NCI-H146 treated with DMSO at 0.1 percent for 48 hours (cell line): ENCODE measurements at regions not wholly inside any gene's neighbourhood (a gene's known extent, or its start where the extent isn't known, plus 50 kb on each side); places are given as distances from the start of the nearest gene placed in this dataset.

Experiments
- DNase-seq: peaks from one replicate; lab custom pipeline; 2025; ENCODE audit not compliant: unreplicated experiment; lab: John Stamatoyannopoulos, UW

DNA sequence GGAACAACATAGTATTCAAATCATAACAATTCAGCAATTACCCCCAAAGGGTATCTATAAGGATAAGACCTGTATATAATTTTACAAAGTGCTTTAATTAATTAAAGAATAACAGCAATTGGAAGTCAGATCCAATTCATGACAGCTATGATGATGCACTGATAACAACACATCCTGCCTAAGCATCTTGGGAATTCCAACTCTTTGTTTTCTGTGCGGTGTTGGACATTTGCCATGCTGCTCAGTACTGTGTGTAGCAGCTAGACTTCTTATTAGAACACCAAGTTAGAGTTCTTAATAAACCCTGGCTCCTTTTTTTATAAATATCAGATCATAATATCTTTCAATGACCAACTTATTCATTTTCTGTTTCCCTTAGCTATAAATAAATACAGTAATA is 209.0 kb downstream of the SEC61B start:
- DNase-seq = no peak

- DNase-seq = no peak
Observed at GRCh38 chr9:99432075-99432474, 210.0 kb downstream of the SEC61B start.

- no peak for DNase-seq
Observed at GRCh38 chr9:99433095-99433494, 211.0 kb downstream of the SEC61B start.

DNA sequence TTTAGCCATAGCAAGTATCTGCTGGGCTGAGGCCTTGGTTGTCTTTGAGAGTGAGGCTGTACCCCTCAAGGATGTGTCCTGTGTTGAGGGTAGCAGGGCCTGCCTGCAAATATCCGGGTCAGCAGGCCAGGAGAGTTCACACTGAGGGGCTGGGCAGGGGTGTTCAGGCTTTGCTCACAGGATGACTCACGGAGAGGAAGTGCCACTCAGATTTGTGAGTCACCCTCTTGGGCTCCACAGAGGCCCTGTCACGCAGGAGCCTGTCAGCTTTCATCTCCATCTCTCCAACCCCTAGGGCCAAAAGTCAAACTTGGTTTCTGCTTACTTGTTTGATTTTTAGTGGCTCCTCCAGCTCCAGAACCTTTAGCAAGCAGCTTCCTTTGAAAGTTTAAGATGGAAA is 211.5 kb downstream of the SEC61B start:
- no peak for DNase-seq

DNA sequence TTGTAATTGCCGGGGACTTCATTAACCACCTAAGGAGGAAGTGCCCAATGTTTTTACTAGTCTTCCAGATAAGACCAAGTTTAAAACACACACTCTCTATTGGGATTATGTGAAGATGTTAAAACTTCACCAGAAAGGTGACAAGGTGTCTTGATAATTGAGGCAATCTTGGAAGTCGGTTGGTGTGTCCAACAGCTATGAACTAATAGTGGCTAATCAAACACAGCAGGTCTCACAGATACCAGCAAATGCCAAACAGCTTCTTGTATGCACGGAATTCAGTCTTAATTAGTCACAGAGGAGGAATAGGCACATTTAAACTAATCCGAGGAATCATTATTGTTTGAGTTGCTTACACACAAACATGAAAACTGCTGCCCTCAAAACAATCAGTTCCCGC is 214.5 kb downstream of the SEC61B start:
- DNase-seq = peak; percentile 0

DNA sequence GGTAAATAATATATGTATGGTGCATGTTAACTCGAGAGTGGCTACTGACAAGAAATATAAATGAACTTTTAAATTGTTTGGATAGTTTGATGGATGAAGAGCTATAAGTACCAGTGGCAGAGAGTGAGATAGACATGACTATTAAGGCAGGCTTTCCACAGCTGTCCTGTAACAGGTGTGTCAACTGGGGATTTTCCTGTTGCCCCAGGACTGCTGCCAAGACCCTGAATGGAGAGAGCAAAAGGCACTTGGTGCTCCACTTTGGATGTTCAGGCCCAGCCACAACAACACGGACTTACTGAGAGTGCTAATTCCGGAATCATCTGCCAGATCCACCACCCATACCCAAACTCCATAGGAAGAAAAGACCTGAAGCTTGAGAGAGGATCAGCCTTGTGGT is 215.1 kb downstream of the SEC61B start:
- no peak for DNase-seq

- no peak for DNase-seq
Observed at GRCh38 chr9:99438596-99438995, 216.5 kb downstream of the SEC61B start.

DNA sequence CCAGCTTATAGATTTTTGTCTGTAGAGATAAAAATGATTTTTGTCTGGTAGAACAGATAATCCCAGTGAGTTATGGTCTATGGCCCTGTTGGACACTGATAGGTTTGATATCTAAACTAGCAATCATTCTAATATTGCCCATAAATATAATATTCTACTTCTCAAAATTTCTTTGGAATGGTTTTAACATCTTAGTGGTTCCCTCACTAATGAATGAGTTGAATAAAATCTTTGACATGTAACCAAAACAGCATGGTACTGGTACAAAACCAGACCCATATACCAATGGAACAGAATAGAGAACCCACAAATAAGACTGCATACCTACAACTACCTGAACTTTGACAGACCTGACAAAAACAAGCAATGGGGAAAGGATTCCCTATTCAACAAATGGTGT is 219.7 kb downstream of the SEC61B start:
- no peak for DNase-seq

- no peak for DNase-seq
Observed at GRCh38 chr9:99445371-99445891, 223.3 kb downstream of the SEC61B start.

DNA sequence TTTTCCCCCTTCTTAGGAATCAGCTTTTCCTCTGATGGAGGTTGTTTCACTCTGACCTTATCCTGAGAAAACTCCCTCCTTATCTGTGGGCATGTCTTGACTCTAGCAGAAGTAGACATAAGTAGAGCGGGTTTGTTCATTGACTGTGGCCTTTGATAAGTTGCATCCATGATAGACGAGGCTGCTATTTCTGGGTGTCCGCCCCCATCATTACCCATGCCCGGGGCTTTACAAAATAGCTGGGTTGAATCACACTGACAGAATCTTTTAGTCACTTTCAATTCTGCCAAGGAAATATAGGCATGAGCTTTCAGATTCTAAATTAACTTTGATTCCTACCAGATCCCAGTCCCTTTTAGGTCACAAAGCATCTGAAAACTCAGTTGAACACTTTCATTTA is 223.8 kb downstream of the SEC61B start:
- DNase-seq = no peak

DNA sequence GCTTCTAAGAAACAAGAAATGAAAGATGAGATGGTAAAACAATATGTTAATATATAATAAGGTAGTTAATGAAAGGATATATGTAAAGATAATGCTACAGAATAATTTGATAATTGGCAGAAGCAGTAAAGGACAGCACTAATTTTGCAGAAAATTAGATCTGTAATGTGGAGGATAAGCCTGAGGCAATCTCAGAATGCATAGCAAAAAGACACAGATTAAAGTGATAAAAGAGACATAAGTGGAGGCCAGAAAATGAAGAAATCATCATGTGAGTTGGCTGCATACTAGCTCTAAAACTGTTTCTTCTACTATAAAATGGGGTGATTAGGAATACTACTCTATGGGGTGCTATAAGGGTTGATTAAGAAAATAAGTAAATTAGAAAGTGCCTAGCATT is 225.9 kb downstream of the SEC61B start:
- DNase-seq = no peak

- no peak for DNase-seq
Observed at GRCh38 chr9:99449726-99450125, 227.6 kb downstream of the SEC61B start.

GRCh38 chr9:99451112-99451606 is 229.1 kb downstream of the SEC61B start:
- no peak for DNase-seq

- no peak for DNase-seq
Observed at GRCh38 chr9:99457406-99457805, 235.3 kb downstream of the SEC61B start.

GRCh38 chr9:99457981-99458380 is 235.9 kb downstream of the SEC61B start:
- no peak for DNase-seq

- DNase-seq = no peak
Observed at GRCh38 chr9:99459919-99460318, 237.8 kb downstream of the SEC61B start.

- no peak for DNase-seq
Observed at GRCh38 chr9:99463131-99463530, 241.0 kb downstream of the SEC61B start.

GRCh38 chr9:99464568-99464967 is 242.5 kb downstream of the SEC61B start:
- no peak for DNase-seq

DNA sequence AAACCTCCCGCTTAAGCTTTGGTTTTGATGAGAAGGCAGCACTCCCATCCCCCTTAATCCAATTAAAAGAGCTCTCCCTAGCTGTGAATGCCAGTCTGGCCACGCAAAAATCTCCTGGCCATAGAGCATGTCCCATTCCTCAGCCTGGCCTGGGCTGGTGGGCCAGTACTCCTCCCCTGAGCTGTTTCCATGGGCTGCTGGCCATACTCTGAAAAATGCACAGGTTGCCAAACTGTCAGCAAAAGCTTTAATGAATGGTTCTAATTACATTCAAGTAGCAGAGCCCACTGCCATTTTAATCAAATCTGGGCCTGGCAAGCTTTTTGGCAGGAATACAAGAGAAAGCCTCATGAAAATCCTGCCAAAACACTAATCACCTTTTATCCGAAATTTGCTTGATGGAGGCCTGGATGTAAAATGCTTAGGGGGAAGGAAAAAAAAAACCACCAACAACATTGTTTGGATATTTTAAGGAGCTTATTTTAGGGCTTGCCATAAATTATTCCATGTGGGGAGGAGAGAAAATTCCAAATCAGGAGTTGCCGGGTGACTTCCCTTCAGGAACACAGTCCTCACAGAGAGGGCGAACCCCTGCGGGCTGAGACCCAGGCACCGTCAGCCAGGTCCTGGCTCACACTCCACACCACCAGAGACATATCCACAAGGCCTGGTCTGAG is 243.3 kb downstream of the SEC61B start:
- DNase-seq = no peak

DNA sequence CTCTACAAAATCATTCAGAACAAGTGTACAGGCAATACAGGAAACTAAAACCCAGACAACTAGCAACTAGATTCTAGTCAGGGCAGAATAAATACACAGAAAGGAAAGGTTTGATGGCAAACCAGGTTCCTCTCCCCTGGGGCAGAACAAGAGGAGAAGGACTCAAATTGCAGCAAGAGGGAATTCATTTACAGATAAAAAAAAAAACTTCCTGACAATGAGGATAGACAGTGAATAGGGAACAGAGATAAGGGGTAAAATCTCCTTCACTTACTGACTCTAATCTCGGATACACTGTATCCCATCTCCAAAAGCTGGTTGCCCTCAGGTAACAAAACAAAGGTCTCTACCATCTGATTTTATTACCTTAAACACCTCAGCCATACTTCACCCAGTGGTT is 244.0 kb downstream of the SEC61B start:
- DNase-seq = no peak

DNA sequence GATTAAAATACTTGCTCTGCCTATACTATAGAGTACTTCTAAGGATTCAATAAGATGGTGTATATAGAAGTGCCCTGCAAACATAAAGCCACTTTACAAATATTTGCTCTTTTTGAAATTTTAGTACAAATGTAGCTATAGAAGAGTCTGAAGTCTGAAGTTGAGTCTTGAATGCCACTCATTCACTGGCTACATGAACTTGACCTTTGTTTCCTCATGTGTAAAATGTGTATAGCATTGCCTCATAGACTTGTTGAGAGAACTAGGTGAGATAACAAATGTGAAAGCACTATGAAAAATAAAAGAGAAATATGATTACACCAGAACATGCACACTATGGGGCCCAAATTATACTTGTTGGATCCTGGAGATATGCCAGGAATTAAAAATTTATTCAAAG is 244.7 kb downstream of the SEC61B start:
- DNase-seq = no peak

- DNase-seq = no peak
Observed at GRCh38 chr9:99471033-99471432, 249.0 kb downstream of the SEC61B start.
